GM18498 (cell line): ENCODE measurements at regions not wholly inside any gene's neighbourhood (a gene's known extent, or its start where the extent isn't known, plus 50 kb on each side); places are given as distances from the start of the nearest gene placed in this dataset.
A peak's percentile ranks its signal among the peaks of the same experiment; 100 is the strongest.

Experiments
- ATAC-seq: cut with Tn5 transposase; IDR thresholded peaks from one replicate; pipeline ENCODE4 v1.9.1; 2021; ENCODE audit warnings: mild to moderate bottlenecking, moderate library complexity; ENCODE audit not compliant: unreplicated experiment

- ATAC-seq: no peak
Measured at GRCh38 chr2:52895726-52896340, 871.8 kb upstream of the CHAC2 start.

- no peak for ATAC-seq
Measured at GRCh38 chr2:52886556-52886955, 881.0 kb upstream of the CHAC2 start.

- ATAC-seq: no peak
Measured at GRCh38 chr2:52884761-52885352, 882.7 kb upstream of the CHAC2 start.

DNA sequence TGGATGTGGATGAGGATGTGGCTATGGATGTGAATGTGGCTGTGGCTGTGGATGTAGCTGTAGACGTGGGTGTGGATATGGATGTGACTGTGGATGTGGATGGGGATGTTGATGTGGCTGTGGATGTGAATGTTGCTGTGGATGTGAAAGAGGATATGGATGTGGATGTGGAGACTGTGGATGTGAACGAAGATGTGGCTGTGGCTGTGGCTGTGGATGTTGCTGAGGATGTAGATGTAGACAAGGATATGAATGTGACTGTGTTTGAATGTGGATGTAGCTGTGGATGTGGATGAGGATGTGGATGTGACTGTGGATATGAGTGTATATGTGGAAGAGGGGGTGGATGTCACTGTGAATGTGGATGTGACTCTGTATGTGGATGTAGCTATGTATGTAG, 884.6 kb upstream of the CHAC2 start:
- ATAC-seq: no peak

GRCh38 chr2:52881606-52882005, 886.0 kb upstream of the CHAC2 start:
- ATAC-seq: no peak

DNA sequence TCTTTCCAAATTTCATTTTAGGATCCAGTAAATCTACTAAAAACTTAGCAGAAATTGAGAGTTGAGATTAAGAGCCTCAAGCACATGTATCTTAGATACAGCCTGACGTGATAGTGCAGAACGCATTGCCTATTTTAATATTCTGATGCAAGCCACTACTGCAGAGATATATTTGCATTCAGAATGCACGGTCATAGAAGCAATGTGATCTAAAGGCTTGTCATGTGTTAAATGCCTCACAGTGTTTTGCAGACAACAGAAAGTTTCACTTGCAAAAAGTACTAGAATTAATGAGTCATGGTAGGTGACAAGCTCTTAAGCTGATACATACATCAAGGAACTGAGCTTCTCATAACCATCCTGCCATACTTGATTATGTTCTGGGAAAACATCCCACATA, 886.7 kb upstream of the CHAC2 start:
- ATAC-seq: no peak

- no peak for ATAC-seq
Measured at GRCh38 chr2:52879561-52879960, 888.0 kb upstream of the CHAC2 start.

- no peak for ATAC-seq
Measured at GRCh38 chr2:52877703-52878102, 889.9 kb upstream of the CHAC2 start.

GRCh38 chr2:52874466-52875106, 893.0 kb upstream of the CHAC2 start:
- ATAC-seq: no peak

DNA sequence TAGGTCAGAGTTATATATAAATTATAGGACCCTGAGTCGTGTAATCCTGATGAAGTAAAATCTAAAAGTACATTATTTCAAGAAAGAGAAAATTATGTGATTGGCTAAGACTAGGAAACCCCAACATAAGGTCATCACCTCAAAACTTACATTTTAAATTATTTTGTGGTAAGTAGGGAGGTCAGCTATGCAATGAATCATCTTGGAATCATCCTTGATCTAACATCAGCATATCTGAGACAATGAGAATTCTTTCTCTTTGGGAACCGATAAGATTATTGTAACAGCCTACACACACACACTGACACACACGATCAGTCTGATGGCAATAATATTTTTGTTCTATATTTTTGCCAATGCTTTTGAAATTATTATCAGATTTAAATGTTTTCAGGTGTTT, 904.8 kb upstream of the CHAC2 start:
- no peak for ATAC-seq

GRCh38 chr2:52861596-52861995, 906.0 kb upstream of the CHAC2 start:
- no peak for ATAC-seq

GRCh38 chr2:52859065-52859464, 908.5 kb upstream of the CHAC2 start:
- ATAC-seq: no peak

DNA sequence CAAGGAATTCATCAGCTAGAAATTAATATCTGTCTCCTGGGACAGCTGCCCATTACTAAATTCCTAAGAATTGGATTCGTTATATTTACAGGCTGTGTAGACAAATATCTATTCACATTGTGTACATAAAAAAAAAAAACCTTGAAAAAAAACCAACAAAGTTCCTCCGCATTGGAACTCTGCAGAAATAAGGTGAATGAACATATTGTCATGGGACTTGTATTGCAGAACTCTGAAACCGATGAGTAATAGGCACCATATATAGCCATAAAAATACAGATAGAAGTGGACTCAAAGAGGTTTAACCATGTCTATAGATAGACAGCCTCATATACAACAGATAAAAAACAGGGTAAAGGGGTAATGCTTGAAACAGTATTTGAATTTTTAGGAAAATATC, 909.9 kb upstream of the CHAC2 start:
- ATAC-seq: no peak

- ATAC-seq: no peak
Measured at GRCh38 chr2:52852006-52852405, 915.6 kb upstream of the CHAC2 start.

DNA sequence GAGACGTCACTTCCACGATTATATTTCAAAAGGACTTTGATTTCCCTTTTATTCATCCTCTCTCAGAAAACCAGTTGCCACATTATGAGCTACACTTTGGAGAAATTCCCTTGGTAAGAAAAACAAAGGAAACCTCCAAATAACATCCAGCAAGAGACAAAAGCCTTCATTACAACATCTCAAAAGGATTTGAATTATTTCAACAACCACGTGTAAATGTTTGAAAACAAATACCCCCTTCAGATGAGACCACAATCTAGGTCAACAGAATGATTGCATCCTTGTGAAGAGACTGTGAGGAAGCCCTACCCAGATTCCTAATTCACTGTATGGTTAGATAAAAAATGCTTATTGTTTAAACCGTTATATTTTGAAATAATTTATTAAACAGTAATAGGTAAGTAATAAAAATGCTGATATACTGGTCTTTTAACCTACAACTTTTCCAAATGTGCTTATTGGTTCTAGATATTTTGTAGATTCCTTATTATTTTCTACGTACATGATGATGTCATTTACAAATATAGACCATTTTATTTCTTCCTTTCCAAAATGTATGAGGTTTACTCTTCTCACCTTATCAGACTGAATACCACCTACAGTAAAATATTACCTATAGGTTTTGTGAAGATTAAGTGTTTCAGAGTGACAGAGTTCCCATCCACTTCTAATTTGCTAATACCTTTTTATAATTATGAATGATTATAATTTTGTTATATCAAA, 922.7 kb upstream of the CHAC2 start:
- ATAC-seq: no peak

- no peak for ATAC-seq
Measured at GRCh38 chr2:52835909-52836308, 931.7 kb upstream of the CHAC2 start.

- no peak for ATAC-seq
Measured at GRCh38 chr2:52831216-52831615, 936.4 kb upstream of the CHAC2 start.

DNA sequence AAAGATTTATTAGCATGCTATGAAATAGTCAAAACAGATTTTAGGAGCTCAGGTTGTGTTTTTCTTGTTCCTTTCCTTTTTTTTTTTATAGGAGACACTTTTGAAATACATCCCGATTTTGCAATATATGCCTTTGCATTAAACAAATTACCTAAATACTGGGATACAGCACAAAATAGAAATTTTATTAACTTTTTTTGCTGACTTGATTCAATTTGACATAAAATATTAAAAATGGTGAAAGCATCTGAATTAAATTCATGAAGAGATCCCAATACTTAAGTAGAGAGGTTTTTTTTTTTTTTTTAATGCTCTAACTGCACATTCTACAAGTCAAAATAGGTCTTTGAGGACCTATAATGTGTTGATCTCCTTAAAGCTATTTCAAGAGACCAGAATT, 939.5 kb upstream of the CHAC2 start:
- ATAC-seq: no peak

GRCh38 chr2:52821631-52822030, 946.0 kb upstream of the CHAC2 start:
- no peak for ATAC-seq

DNA sequence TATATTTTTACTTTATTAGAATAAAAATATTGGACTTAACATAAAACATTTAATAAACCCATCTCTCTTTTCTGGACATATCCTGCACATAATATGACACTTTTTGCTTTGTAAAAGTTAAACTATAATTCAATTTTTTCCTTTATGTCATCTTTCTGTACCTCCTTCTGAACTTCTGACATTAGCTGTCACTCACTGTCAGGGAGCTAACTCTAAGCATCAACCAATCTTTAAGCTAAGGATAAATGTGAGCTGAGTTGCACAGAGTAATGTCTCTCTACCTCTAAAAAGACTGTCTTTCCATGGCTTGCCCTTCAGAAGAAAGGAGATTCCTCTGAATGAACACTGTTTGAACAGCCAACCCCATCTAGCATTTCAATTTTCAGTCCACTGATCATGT, 948.6 kb upstream of the CHAC2 start:
- no peak for ATAC-seq

DNA sequence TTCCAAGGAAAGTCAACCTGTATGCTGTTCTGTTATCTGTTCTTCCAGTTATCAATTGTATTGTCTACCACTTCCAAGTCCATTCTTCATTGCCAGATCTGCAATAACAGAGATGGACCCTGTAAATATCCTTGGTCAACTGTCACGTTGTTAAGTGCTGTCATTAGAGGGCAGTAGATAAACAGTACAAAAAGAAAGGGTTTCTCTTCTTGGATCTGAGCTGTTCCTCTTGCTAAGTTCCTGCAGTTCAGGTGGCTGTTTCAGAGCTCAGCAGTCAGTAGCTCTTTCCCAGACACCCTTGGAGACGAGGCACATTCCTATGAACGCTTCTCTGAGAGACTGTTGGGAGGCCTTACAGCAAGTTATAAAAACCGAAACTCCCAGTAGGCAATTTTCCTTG, 957.1 kb upstream of the CHAC2 start:
- ATAC-seq: peak; percentile 79

DNA sequence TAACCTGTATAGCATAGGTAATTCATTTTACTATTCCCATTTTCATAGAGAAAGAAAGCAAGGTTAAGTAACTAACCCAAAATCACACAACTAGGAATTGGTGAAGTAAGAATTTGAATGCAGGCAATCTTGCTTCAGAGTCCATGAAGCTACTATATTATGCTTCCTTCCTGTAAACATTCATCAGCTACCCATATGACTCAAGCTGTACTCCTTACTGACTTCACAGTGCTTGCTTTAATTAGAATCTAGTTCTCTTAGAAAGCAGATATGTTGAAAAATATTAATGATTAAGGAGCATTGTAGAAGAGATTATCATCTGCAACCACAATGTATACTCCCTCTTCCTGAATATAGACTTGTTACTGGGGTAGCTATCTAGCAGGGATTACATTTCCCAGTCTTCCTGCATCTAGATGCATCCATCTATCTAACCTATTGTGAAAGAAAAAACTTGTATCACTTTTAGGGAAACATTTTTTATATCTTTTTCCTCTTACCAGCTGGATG, 961.6 kb upstream of the CHAC2 start:
- ATAC-seq: no peak
